HEK293T (cell line): ENCODE measurements at regions not wholly inside any gene's neighbourhood (a gene's known extent, or its start where the extent isn't known, plus 50 kb on each side); places are given as distances from the start of the nearest gene placed in this dataset.

Source experiments
- FOXA1 ChIP-seq: fragments of 450-650 bp; IDR thresholded peaks from 2 replicates; pipeline ENCODE4 v1.6.1; 2016; ENCODE audit warnings: mild to moderate bottlenecking
- FOXK2 ChIP-seq: fragments of 450-650 bp; IDR thresholded peaks from 2 replicates; pipeline ENCODE4 v1.6.1; 2016; ENCODE audit warnings: mild to moderate bottlenecking
- L3MBTL2 ChIP-seq: fragments of 450-650 bp; conservative IDR thresholded peaks from 2 replicates; pipeline ENCODE4 v1.6.1; 2016; ENCODE audit warnings: mild to moderate bottlenecking
- SP1 ChIP-seq: fragments of 450-650 bp; IDR thresholded peaks from 2 replicates; pipeline ENCODE4 v1.6.1; 2017

DNA sequence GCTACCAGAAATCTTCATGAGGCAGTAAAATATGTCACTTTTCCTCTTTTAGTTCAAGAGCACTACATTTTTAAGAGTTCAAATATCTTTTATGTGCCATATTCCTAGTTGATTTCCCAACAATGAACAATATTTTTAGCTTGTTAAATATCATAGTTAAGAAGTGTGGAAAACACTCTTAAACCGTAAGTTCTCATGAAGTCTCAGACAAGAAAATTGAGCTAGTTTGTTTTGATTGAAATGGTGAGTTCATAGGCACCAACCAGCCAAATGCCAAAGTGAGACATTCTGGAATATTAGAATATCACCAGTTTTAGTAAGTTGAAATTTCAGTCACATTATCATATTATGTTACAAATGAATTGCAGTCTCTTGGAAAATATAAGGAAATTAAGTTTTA is 277.2 kb upstream of the HSF2 start:
- TF ChIP-seq FOXK2 (no peak), SP1 (no peak), FOXA1 (no peak), L3MBTL2 (no peak)
